Osteoblast (primary cell): ENCODE measurements at regions not wholly inside any gene's neighbourhood (a gene's known extent, or its start where the extent isn't known, plus 50 kb on each side); places are given as distances from the start of the nearest gene placed in this dataset.

Experiments used
- DNase-seq: peaks from one replicate; pipeline ENCODE4 v3.0.0; 2011; ENCODE audit warnings: low spot score, mixed read lengths; ENCODE audit not compliant: insufficient read length; ENCODE audit errors: missing footprints
- H2AFZ ChIP-seq: 2 replicates; pipeline ENCODE4 v1.6.0; 2011; ENCODE audit warnings: mild to moderate bottlenecking, low read length
- H3K27ac ChIP-seq: 2 replicates; pipeline ENCODE4 v1.5.1; 2011; ENCODE audit warnings: mild to moderate bottlenecking, low read depth, low read length, moderate library complexity
- H3K27me3 ChIP-seq: 2 replicates; pipeline ENCODE4 v1.6.0; 2012; ENCODE audit warnings: mild to moderate bottlenecking, control low read depth, inconsistent platforms, low read length, moderate library complexity; ENCODE audit not compliant: insufficient read depth
- H3K36me3 ChIP-seq: 2 replicates; pipeline ENCODE4 v1.5.1; 2011; ENCODE audit warnings: mild to moderate bottlenecking, low read length, control low read depth, moderate library complexity; ENCODE audit not compliant: insufficient read depth
- H3K4me1 ChIP-seq: 2 replicates; pipeline ENCODE4 v1.5.1; 2011; ENCODE audit warnings: mild to moderate bottlenecking, low read length, control low read depth, moderate library complexity; ENCODE audit not compliant: insufficient read depth
- H3K4me2 ChIP-seq: 2 replicates; pipeline ENCODE4 v1.6.0; 2011; ENCODE audit warnings: mild to moderate bottlenecking, low read length; ENCODE audit not compliant: insufficient read depth
- H3K4me3 ChIP-seq: fragments of 200-600 bp; sonication (generic); 3 replicates; pipeline ENCODE4 v1.5.1; 2012; ENCODE audit warnings: mild to moderate bottlenecking, low read length, inconsistent platforms; ENCODE audit not compliant: insufficient read depth
- H3K79me2 ChIP-seq: 2 replicates; pipeline ENCODE4 v1.6.0; 2012; ENCODE audit warnings: mild to moderate bottlenecking, low read length, control low read depth, inconsistent platforms; ENCODE audit not compliant: insufficient read depth
- H3K9me3 ChIP-seq: 2 replicates; pipeline ENCODE4 v1.5.1; 2011; ENCODE audit warnings: low read depth, low read length, control low read depth
- H4K20me1 ChIP-seq: 2 replicates; pipeline ENCODE4 v1.6.0; 2012; ENCODE audit warnings: mild to moderate bottlenecking, low read length, control low read depth; ENCODE audit not compliant: insufficient read depth
- CTCF ChIP-seq: IDR thresholded peaks from 2 replicates; pipeline ENCODE4 v1.5.1; 2011; ENCODE audit warnings: mild to moderate bottlenecking, low read depth, low read length, moderate library complexity; ENCODE audit errors: extremely low read depth

- H3K9me3 ChIP-seq: no peaks in the 10 kb centered on the region
These were observed 894.7 kb downstream of the C6orf118 start for GRCh38 chr6:164414695-164415094.

GRCh38 chr6:164412566-164412965 is 896.8 kb downstream of the C6orf118 start:
- TF ChIP-seq CTCF: no peak
- H3K27me3 ChIP-seq: no peaks in the 10 kb centered on the region
- H4K20me1 ChIP-seq: no peaks in the 10 kb centered on the region
- no peaks in the 10 kb centered on the region for H3K4me1 ChIP-seq
- H3K79me2 ChIP-seq: no peaks in the 10 kb centered on the region
- H3K9me3 ChIP-seq: peaks cover 3% of the 10 kb centered on the region
- no peak overlapping the region for H3K4me2 ChIP-seq
- H2AFZ ChIP-seq: no peak overlapping the region
- no peak overlapping the region for H3K4me3 ChIP-seq
- H3K27ac ChIP-seq: no peak overlapping the region
- H3K36me3 ChIP-seq: no peaks in the 10 kb centered on the region
- DNase-seq: no peak

More at GRCh38 chr6:164414695-164415094, 894.7 kb downstream of the C6orf118 start:
- Histone ChIP-seq H3K4me1 (no peaks in the 10 kb centered on the region), H3K27ac (no peak overlapping the region), H3K36me3 (no peaks in the 10 kb centered on the region), H4K20me1 (no peaks in the 10 kb centered on the region), H3K27me3 (no peaks in the 10 kb centered on the region), H3K4me3 (no peak overlapping the region), H3K4me2 (no peak overlapping the region), H3K79me2 (no peaks in the 10 kb centered on the region), H2AFZ (no peak overlapping the region)
- no peak for DNase-seq
- TF ChIP-seq CTCF: no peak

- H3K27me3 ChIP-seq: no peaks in the 10 kb centered on the region
- no peak overlapping the region for H3K4me2 ChIP-seq
- no peaks in the 10 kb centered on the region for H3K4me1 ChIP-seq
- no peak for TF ChIP-seq CTCF
- H2AFZ ChIP-seq: no peak overlapping the region
- no peaks in the 10 kb centered on the region for H3K79me2 ChIP-seq
- H3K27ac ChIP-seq: no peak overlapping the region
- H3K4me3 ChIP-seq: no peak overlapping the region
- peaks cover 8% of the 10 kb centered on the region for H3K9me3 ChIP-seq
- no peak for DNase-seq
- no peaks in the 10 kb centered on the region for H4K20me1 ChIP-seq
- no peaks in the 10 kb centered on the region for H3K36me3 ChIP-seq
These were observed 899.4 kb downstream of the C6orf118 start for GRCh38 chr6:164410017-164410416.

GRCh38 chr6:164409309-164410009 is 899.9 kb downstream of the C6orf118 start:
- H3K4me1 ChIP-seq: no peaks in the 10 kb centered on the region
- H3K79me2 ChIP-seq: no peaks in the 10 kb centered on the region
- H2AFZ ChIP-seq: no peak overlapping the region
- DNase-seq: no peak
- no peaks in the 10 kb centered on the region for H3K27me3 ChIP-seq
- H3K9me3 ChIP-seq: peaks cover 8% of the 10 kb centered on the region
- no peak overlapping the region for H3K27ac ChIP-seq
- H4K20me1 ChIP-seq: no peaks in the 10 kb centered on the region
- H3K4me2 ChIP-seq: no peak overlapping the region
- no peaks in the 10 kb centered on the region for H3K36me3 ChIP-seq
- no peak for TF ChIP-seq CTCF
- no peak overlapping the region for H3K4me3 ChIP-seq
